ENCODE measurements at regions not wholly inside any gene's neighbourhood (a gene's known extent, or its start where the extent isn't known, plus 50 kb on each side); places are given as distances from the start of the nearest gene placed in this dataset.

DNA sequence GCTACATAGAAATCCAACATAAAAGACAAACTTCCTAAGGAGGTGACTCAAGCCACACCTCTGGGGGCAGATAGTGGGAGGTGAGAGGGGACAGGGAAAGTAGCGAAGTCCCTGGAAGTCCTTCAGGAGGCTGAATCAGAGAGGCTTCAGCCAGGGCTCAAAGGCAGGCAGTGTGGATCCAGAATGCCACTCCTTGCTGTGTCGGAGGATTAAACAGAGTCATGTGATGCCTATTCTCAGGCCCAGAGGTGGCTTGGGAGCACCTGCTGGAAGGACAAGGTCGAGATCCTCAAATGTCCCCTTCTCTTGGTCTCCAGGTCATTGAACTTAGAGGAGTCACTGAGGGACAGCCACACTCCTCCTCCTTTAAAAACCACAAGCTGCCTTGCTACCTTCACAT, 391.1 kb downstream of the SOX9 start:
- TF ChIP-seq, protein P1, sequence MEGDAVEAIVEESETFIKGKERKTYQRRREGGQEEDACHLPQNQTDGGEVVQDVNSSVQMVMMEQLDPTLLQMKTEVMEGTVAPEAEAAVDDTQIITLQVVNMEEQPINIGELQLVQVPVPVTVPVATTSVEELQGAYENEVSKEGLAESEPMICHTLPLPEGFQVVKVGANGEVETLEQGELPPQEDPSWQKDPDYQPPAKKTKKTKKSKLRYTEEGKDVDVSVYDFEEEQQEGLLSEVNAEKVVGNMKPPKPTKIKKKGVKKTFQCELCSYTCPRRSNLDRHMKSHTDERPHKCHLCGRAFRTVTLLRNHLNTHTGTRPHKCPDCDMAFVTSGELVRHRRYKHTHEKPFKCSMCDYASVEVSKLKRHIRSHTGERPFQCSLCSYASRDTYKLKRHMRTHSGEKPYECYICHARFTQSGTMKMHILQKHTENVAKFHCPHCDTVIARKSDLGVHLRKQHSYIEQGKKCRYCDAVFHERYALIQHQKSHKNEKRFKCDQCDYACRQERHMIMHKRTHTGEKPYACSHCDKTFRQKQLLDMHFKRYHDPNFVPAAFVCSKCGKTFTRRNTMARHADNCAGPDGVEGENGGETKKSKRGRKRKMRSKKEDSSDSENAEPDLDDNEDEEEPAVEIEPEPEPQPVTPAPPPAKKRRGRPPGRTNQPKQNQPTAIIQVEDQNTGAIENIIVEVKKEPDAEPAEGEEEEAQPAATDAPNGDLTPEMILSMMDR (conservative IDR thresholded peaks at IDR 0.05; ENCODE audit: low read depth in 2 of 2), result no peak
- TF ChIP-seq, protein P2, sequence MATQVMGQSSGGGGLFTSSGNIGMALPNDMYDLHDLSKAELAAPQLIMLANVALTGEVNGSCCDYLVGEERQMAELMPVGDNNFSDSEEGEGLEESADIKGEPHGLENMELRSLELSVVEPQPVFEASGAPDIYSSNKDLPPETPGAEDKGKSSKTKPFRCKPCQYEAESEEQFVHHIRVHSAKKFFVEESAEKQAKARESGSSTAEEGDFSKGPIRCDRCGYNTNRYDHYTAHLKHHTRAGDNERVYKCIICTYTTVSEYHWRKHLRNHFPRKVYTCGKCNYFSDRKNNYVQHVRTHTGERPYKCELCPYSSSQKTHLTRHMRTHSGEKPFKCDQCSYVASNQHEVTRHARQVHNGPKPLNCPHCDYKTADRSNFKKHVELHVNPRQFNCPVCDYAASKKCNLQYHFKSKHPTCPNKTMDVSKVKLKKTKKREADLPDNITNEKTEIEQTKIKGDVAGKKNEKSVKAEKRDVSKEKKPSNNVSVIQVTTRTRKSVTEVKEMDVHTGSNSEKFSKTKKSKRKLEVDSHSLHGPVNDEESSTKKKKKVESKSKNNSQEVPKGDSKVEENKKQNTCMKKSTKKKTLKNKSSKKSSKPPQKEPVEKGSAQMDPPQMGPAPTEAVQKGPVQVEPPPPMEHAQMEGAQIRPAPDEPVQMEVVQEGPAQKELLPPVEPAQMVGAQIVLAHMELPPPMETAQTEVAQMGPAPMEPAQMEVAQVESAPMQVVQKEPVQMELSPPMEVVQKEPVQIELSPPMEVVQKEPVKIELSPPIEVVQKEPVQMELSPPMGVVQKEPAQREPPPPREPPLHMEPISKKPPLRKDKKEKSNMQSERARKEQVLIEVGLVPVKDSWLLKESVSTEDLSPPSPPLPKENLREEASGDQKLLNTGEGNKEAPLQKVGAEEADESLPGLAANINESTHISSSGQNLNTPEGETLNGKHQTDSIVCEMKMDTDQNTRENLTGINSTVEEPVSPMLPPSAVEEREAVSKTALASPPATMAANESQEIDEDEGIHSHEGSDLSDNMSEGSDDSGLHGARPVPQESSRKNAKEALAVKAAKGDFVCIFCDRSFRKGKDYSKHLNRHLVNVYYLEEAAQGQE (IDR thresholded peaks at IDR 0.05; ENCODE audit: unreplicated experiment), result no peak
- TF ChIP-seq EZH2 (IDR thresholded peaks at IDR 0.05; ENCODE audit: low read depth, unreplicated experiment), result no peak

Data from GM23338 (cell line).